Endodermal cell (in vitro differentiated cells): ENCODE measurements at regions not wholly inside any gene's neighbourhood (a gene's known extent, or its start where the extent isn't known, plus 50 kb on each side); places are given as distances from the start of the nearest gene placed in this dataset.

Source experiments
- DNase-seq: peaks from one replicate; pipeline ENCODE4 v3.0.0-alpha.2; 2017
- H3K27ac ChIP-seq: 2 replicates; pipeline ENCODE4 v1.5.1; 2013; ENCODE audit warnings: mild to moderate bottlenecking, low read depth, low read length, moderate library complexity
- H3K27me3 ChIP-seq: 2 replicates; pipeline ENCODE4 v1.6.1; 2013; ENCODE audit warnings: mild to moderate bottlenecking, low read length, moderate library complexity; ENCODE audit not compliant: insufficient read depth, control insufficient read depth, poor library complexity, severe bottlenecking
- H3K36me3 ChIP-seq: 2 replicates; pipeline ENCODE4 v1.7.0; 2013; ENCODE audit warnings: mild to moderate bottlenecking, low read length, moderate library complexity; ENCODE audit not compliant: control insufficient read depth, insufficient read depth
- H3K4me1 ChIP-seq: one replicate; pipeline ENCODE4 v1.7.0; 2013; ENCODE audit warnings: low read length; ENCODE audit not compliant: control insufficient read depth, insufficient read depth
- H3K4me3 ChIP-seq: 2 replicates; pipeline ENCODE4 v1.5.1; 2013; ENCODE audit warnings: mild to moderate bottlenecking, low read length, moderate library complexity
- H3K9ac ChIP-seq: 2 replicates; pipeline ENCODE4 v1.6.1; 2013; ENCODE audit warnings: mild to moderate bottlenecking, low read length, moderate library complexity; ENCODE audit not compliant: poor library complexity, severe bottlenecking; ENCODE audit errors: extremely low read depth
- H3K9me3 ChIP-seq: 2 replicates; pipeline ENCODE4 v1.6.1; 2013; ENCODE audit warnings: mild to moderate bottlenecking, low read length, moderate library complexity; ENCODE audit not compliant: control insufficient read depth
- H3K27ac Mint-ChIP-seq: 2 replicates; pipeline ENCODE4 v1.8.0; 2020; ENCODE audit warnings: mixed read lengths
- H3K27me3 Mint-ChIP-seq: 2 replicates; pipeline ENCODE4 v1.8.0; 2021; ENCODE audit warnings: mild to moderate bottlenecking, mixed read lengths; ENCODE audit not compliant: insufficient read depth
- H3K36me3 Mint-ChIP-seq: 2 replicates; pipeline ENCODE4 v1.8.0; 2020; ENCODE audit warnings: low read depth, mixed read lengths
- H3K4me1 Mint-ChIP-seq: 2 replicates; pipeline ENCODE4 v1.8.0; 2020; ENCODE audit warnings: mixed read lengths
- H3K4me3 Mint-ChIP-seq: 2 replicates; pipeline ENCODE4 v1.8.0; 2020; ENCODE audit warnings: mild to moderate bottlenecking, moderate library complexity, mixed read lengths
- H3K9me3 Mint-ChIP-seq: 2 replicates; pipeline ENCODE4 v1.8.0; 2020; ENCODE audit warnings: mild to moderate bottlenecking, mixed read lengths
- CTCF ChIP-seq: fragments of 200-600 bp; sonication (generic); conservative IDR thresholded peaks from 2 replicates; pipeline ENCODE4 v1.5.0; 2021; ENCODE audit warnings: antibody characterized with exemption, mild to moderate bottlenecking
- WGBS, 2 experiments: methylation state at CpG; one replicate each; pipeline versions ENCODE4 v1.1.5 to v1.1.7; 2013; ENCODE audit warnings: missing lambda C conversion rate in 2 of 2, mixed read lengths in 1 of 2; ENCODE audit not compliant: insufficient coverage in 1 of 2, insufficient read length in 1 of 2; 5-methylcytosine and 5-hydroxymethylcytosine counted together

- H3K4me1 Mint-ChIP-seq = peaks cover 13% of the 10 kb centered on the region
- H3K9me3 ChIP-seq = no peaks in the 10 kb centered on the region
Measured at GRCh38 chr22:27378311-27378800, 423.2 kb downstream of the MN1 start.

GRCh38 chr22:27378995-27379394 lies 422.6 kb downstream of the MN1 start:
- Histone ChIP-seq H3K27ac (no peak overlapping the region), H3K36me3 (no peaks in the 10 kb centered on the region), H3K4me1 (no peaks in the 10 kb centered on the region), H3K9ac (no peak overlapping the region), H3K4me3 (no peak overlapping the region), H3K9me3 (no peaks in the 10 kb centered on the region), H3K27me3 (no peaks in the 10 kb centered on the region)
- TF ChIP-seq CTCF = no peak
- H3K4me1 Mint-ChIP-seq = peaks cover 9% of the 10 kb centered on the region
- 86 to 89% methylated on average over 4 of the region's 4 CpGs for WGBS, 2 experiments
- peaks cover 4% of the 10 kb centered on the region for H3K27me3 Mint-ChIP-seq
- no peak for DNase-seq
- no peak overlapping the region for H3K27ac Mint-ChIP-seq
- no peaks in the 10 kb centered on the region for H3K36me3 Mint-ChIP-seq
- peaks cover 17% of the 10 kb centered on the region for H3K9me3 Mint-ChIP-seq
- no peak overlapping the region for H3K4me3 Mint-ChIP-seq

More at GRCh38 chr22:27378311-27378800, 423.2 kb downstream of the MN1 start:
- WGBS, 2 experiments = 87 to 92% methylated on average over 5 to 13 of the region's 13 CpGs
- Histone ChIP-seq H3K4me3 (no peak overlapping the region), H3K4me1 (no peaks in the 10 kb centered on the region), H3K9ac (no peak overlapping the region), H3K27me3 (no peaks in the 10 kb centered on the region), H3K36me3 (no peaks in the 10 kb centered on the region), H3K27ac (no peak overlapping the region)
- Mint-ChIP-seq H3K4me3 (no peak overlapping the region), H3K27ac (no peak overlapping the region), H3K27me3 (peaks cover 4% of the 10 kb centered on the region), H3K9me3 (peaks cover 17% of the 10 kb centered on the region), H3K36me3 (no peaks in the 10 kb centered on the region)
- no peak for TF ChIP-seq CTCF
- no peak for DNase-seq

- Mint-ChIP-seq H3K27me3 (no peaks in the 10 kb centered on the region), H3K9me3 (no peaks in the 10 kb centered on the region), H3K4me1 (peaks cover 9% of the 10 kb centered on the region), H3K27ac (no peak overlapping the region), H3K4me3 (no peak overlapping the region), H3K36me3 (no peaks in the 10 kb centered on the region)
- WGBS, 2 experiments = 91 to 93% methylated on average over 13 to 16 of the region's 16 CpGs
- Histone ChIP-seq H3K27me3 (no peaks in the 10 kb centered on the region), H3K4me1 (no peaks in the 10 kb centered on the region), H3K9ac (no peak overlapping the region), H3K9me3 (no peaks in the 10 kb centered on the region), H3K4me3 (no peak overlapping the region), H3K27ac (peak overlapping the region; percentile 46), H3K36me3 (no peaks in the 10 kb centered on the region)
- DNase-seq = no peak
- no peak for TF ChIP-seq CTCF
Measured at GRCh38 chr22:27380855-27381254, 420.7 kb downstream of the MN1 start.
